CD14-positive monocyte (primary cell): ENCODE measurements at regions not wholly inside any gene's neighbourhood (a gene's known extent, or its start where the extent isn't known, plus 50 kb on each side); places are given as distances from the start of the nearest gene placed in this dataset.
"Not testable (repeated sequence)": the region's sequence is repeated elsewhere in the genome, so short reads cannot be mapped to it uniquely, and the experiment has no call there.

Experiments used
- DNase-seq, 3 donors: peaks; one replicate each; pipeline ENCODE4 v3.0.0-alpha.2; 2011 to 2022
- H2AFZ ChIP-seq: 2 replicates; pipeline ENCODE4 v1.6.0; 2012; ENCODE audit warnings: mild to moderate bottlenecking, low read depth, low read length, inconsistent platforms; ENCODE audit not compliant: insufficient read depth, poor library complexity, severe bottlenecking
- H3K27ac ChIP-seq, 2 donors: 1 replicate in 1 of 2; 2 replicates in 1 of 2; pipeline ENCODE4 v1.5.1; 2012 to 2013; ENCODE audit warnings: low read length in 2 of 2, control low read depth in 1 of 2, inconsistent platforms in 1 of 2, low read depth in 1 of 2, mild to moderate bottlenecking in 1 of 2
- H3K27me3 ChIP-seq, 2 donors: one replicate each; pipeline versions ENCODE4 v1.6.0 to v1.6.1; 2011 to 2013; ENCODE audit warnings: low read length in 2 of 2; ENCODE audit not compliant: control insufficient read depth in 2 of 2, insufficient read depth in 2 of 2
- H3K36me3 ChIP-seq, 2 donors: replicated peaks in 1 of 2; 1 replicate in 1 of 2; 2 replicates in 1 of 2; pipeline versions ENCODE4 v1.5.1 to v1.6.1; 2012 to 2013; ENCODE audit warnings: low read length in 2 of 2, control low read depth in 1 of 2, inconsistent platforms in 1 of 2, mild to moderate bottlenecking in 1 of 2; ENCODE audit not compliant: insufficient read depth in 2 of 2, control insufficient read depth in 1 of 2
- H3K4me1 ChIP-seq, 2 donors: 1 replicate in 1 of 2; 2 replicates in 1 of 2; pipeline versions ENCODE4 v1.5.1 to v1.6.1; 2012 to 2013; ENCODE audit warnings: low read length in 2 of 2, control low read depth in 1 of 2, inconsistent platforms in 1 of 2, mild to moderate bottlenecking in 1 of 2, moderate library complexity in 1 of 2; ENCODE audit not compliant: insufficient read depth in 2 of 2, control insufficient read depth in 1 of 2
- H3K4me2 ChIP-seq: replicated peaks from 2 replicates; pipeline ENCODE3; 2012; ENCODE audit warnings: low read length, moderate library complexity, mild to moderate bottlenecking; ENCODE audit not compliant: poor library complexity, severe bottlenecking; ENCODE audit errors: extremely low read depth
- H3K4me3 ChIP-seq, 3 experiments: fragments of 200-600 bp in 1 of 3; sonication (generic) in 1 of 3; replicated peaks in 1 of 3; 1 replicate in 2 of 3; 2 replicates in 1 of 3; pipeline ENCODE4 v1.5.1; 2011 to 2013; ENCODE audit warnings: low read length in 3 of 3, mild to moderate bottlenecking in 3 of 3, control low read depth in 2 of 3, low read depth in 2 of 3, inconsistent platforms in 1 of 3, moderate library complexity in 1 of 3
- H3K79me2 ChIP-seq: 2 replicates; pipeline ENCODE4 v1.6.0; 2012; ENCODE audit warnings: mild to moderate bottlenecking, control low read depth, inconsistent platforms, low read length, moderate library complexity; ENCODE audit not compliant: insufficient read depth
- H3K9ac ChIP-seq: 2 replicates; pipeline ENCODE4 v1.6.0; 2017; ENCODE audit warnings: low read length, mild to moderate bottlenecking; ENCODE audit not compliant: insufficient read depth, poor library complexity, severe bottlenecking
- H3K9me3 ChIP-seq, 2 donors: replicated peaks in 1 of 2; 1 replicate in 1 of 2; 2 replicates in 1 of 2; pipeline versions ENCODE4 v1.5.1 to v1.6.1; 2012 to 2013; ENCODE audit warnings: low read length in 2 of 2, control low read depth in 1 of 2; ENCODE audit not compliant: control insufficient read depth in 1 of 2, insufficient read depth in 1 of 2
- H4K20me1 ChIP-seq: 2 replicates; pipeline ENCODE4 v1.6.0; 2012; ENCODE audit warnings: mild to moderate bottlenecking, low read length, control low read depth, moderate library complexity; ENCODE audit not compliant: insufficient read depth
- H3K27ac Mint-ChIP-seq, 7 donors: one replicate each; pipeline ENCODE4 v1.8.0; 2020; ENCODE audit warnings: mild to moderate bottlenecking in 7 of 7, mixed read lengths in 7 of 7, moderate library complexity in 6 of 7, inconsistent platforms in 2 of 7
- H3K27me3 Mint-ChIP-seq, 3 donors: one replicate each; pipeline ENCODE4 v1.8.0; 2021 to 2022; ENCODE audit warnings: low read depth in 3 of 3, mild to moderate bottlenecking in 3 of 3, mixed read lengths in 3 of 3, moderate library complexity in 3 of 3, inconsistent platforms in 1 of 3
- H3K36me3 Mint-ChIP-seq, 2 donors: one replicate each; pipeline ENCODE4 v1.8.0; 2020; ENCODE audit warnings: mixed read lengths in 2 of 2, inconsistent platforms in 1 of 2, mild to moderate bottlenecking in 1 of 2
- H3K4me1 Mint-ChIP-seq: one replicate; pipeline ENCODE4 v1.8.0; 2020; ENCODE audit warnings: mild to moderate bottlenecking, mixed read lengths
- H3K4me3 Mint-ChIP-seq, 2 donors: one replicate each; pipeline ENCODE4 v1.8.0; 2020; ENCODE audit warnings: mild to moderate bottlenecking in 2 of 2, mixed read lengths in 2 of 2, moderate library complexity in 1 of 2
- H3K9me3 Mint-ChIP-seq, 7 donors: one replicate each; pipeline ENCODE4 v1.8.0; 2020 to 2022; ENCODE audit warnings: mixed read lengths in 7 of 7, mild to moderate bottlenecking in 6 of 7, moderate library complexity in 6 of 7, inconsistent platforms in 2 of 7
- CTCF ChIP-seq: fragments of 200-600 bp; IDR thresholded peaks from one replicate; pipeline ENCODE4 v1.8.0; 2022; ENCODE audit warnings: antibody characterized with exemption, mild to moderate bottlenecking
- WGBS: methylation state at CpG from one replicate; pipeline ENCODE4 v1.1.5; 2013; ENCODE audit warnings: missing lambda C conversion rate; ENCODE audit not compliant: insufficient coverage; 5-methylcytosine and 5-hydroxymethylcytosine counted together
- intact Hi-C, 2 donors: fragments of 100-400 bp; cut with micrococcal nuclease; formaldehyde crosslinking; loops; one replicate each; pipeline versions ENCODE4 v1.15.0 to v1.15.1; 2023

- no peaks in the 10 kb centered on the region for H3K4me1 Mint-ChIP-seq
- no peak for TF ChIP-seq CTCF
Observed at GRCh38 chr2:55775828-55776227, 82.2 kb upstream of the PNPT1 start.

GRCh38 chr2:55773651-55774050 is 80.0 kb upstream of the PNPT1 start:
- H3K9me3 ChIP-seq, H3K4me1 ChIP-seq, H3K27me3 Mint-ChIP-seq, H3K27ac ChIP-seq, H3K4me2 ChIP-seq, H3K36me3 ChIP-seq, H3K27ac Mint-ChIP-seq, H3K4me3 Mint-ChIP-seq, H3K4me1 Mint-ChIP-seq, H3K4me3 ChIP-seq, H3K9ac ChIP-seq, H4K20me1 ChIP-seq, intact Hi-C loops, H3K36me3 Mint-ChIP-seq, H2AFZ ChIP-seq, DNase-seq, H3K27me3 ChIP-seq, H3K9me3 Mint-ChIP-seq, H3K79me2 ChIP-seq: not testable (repeated sequence)
- no CpG with 5 or more reads among the region's 31 CpGs for WGBS

More at GRCh38 chr2:55775828-55776227, 82.2 kb upstream of the PNPT1 start:
- H3K27ac ChIP-seq, result no peak overlapping the region
- no peak overlapping the region for H3K9ac ChIP-seq
- no peak overlapping the region for H3K4me3 ChIP-seq
- H3K36me3 ChIP-seq, result no peaks in the 10 kb centered on the region
- H3K79me2 ChIP-seq, result no peaks in the 10 kb centered on the region
- Mint-ChIP-seq H3K27ac (no peak overlapping the region), H3K4me3 (no peak overlapping the region), H3K36me3 (no peaks in the 10 kb centered on the region), H3K9me3 (peaks cover 0 to 2% (median 0%) of the 10 kb centered on the region in 7 donors), H3K27me3 (no peaks in the 10 kb centered on the region)
- H4K20me1 ChIP-seq, result no peaks in the 10 kb centered on the region
- no peak for DNase-seq
- no peaks in the 10 kb centered on the region for H3K9me3 ChIP-seq
- no peak overlapping the region for H2AFZ ChIP-seq
- peaks cover 0 to 2% of the 10 kb centered on the region in 2 donors for H3K27me3 ChIP-seq
- intact Hi-C loops, result no loop called here
- no CpG with 5 or more reads among the region's 4 CpGs for WGBS
- no peak overlapping the region for H3K4me2 ChIP-seq
- H3K4me1 ChIP-seq, result no peaks in the 10 kb centered on the region
